Embryonic facial prominence (tissue), 1 donor: ENCODE measurements at regions not wholly inside any gene's neighbourhood (a gene's known extent, or its start where the extent isn't known, plus 50 kb on each side); places are given as distances from the start of the nearest gene placed in this dataset.
"Not testable (repeated sequence)": the region's sequence is repeated elsewhere in the genome, so short reads cannot be mapped to it uniquely, and the experiment has no call there.

Source experiments
- DNase-seq: peaks from one replicate; pipeline ENCODE4 v3.0.0-alpha.2; 2016; ENCODE audit errors: extremely low spot score

- no peak for DNase-seq
Observed at GRCh38 chr1:199042193-199042592, 403.4 kb downstream of the PTPRC start.

- no peak for DNase-seq
Observed at GRCh38 chr1:199044191-199044590, 405.4 kb downstream of the PTPRC start.

- DNase-seq = no peak
Observed at GRCh38 chr1:199046618-199047017, 407.8 kb downstream of the PTPRC start.

GRCh38 chr1:199054694-199055093 is 415.9 kb downstream of the PTPRC start:
- no peak for DNase-seq

- no peak for DNase-seq
Observed at GRCh38 chr1:199057322-199057721, 418.5 kb downstream of the PTPRC start.

GRCh38 chr1:199058281-199058680 is 419.4 kb downstream of the PTPRC start:
- DNase-seq = no peak

GRCh38 chr1:199064971-199065370 is 426.1 kb downstream of the PTPRC start:
- DNase-seq = no peak

GRCh38 chr1:199067483-199067882 is 428.6 kb downstream of the PTPRC start:
- no peak for DNase-seq

GRCh38 chr1:199071080-199071479 is 432.2 kb downstream of the PTPRC start:
- no peak for DNase-seq

- DNase-seq = no peak
Observed at GRCh38 chr1:199073166-199073565, 434.3 kb downstream of the PTPRC start.

- DNase-seq = no peak
Observed at GRCh38 chr1:199075792-199076191, 437.0 kb downstream of the PTPRC start.

GRCh38 chr1:199079994-199080393 is 441.2 kb downstream of the PTPRC start:
- DNase-seq = no peak

GRCh38 chr1:199081739-199082138 is 442.9 kb downstream of the PTPRC start:
- no peak for DNase-seq

GRCh38 chr1:199082778-199083389 is 444.0 kb downstream of the PTPRC start:
- no peak for DNase-seq

- DNase-seq = no peak
Observed at GRCh38 chr1:199083680-199084079, 444.8 kb downstream of the PTPRC start.

GRCh38 chr1:199084293-199084692 is 445.5 kb downstream of the PTPRC start:
- no peak for DNase-seq

GRCh38 chr1:199085903-199086302 is 447.1 kb downstream of the PTPRC start:
- no peak for DNase-seq

- DNase-seq = no peak
Observed at GRCh38 chr1:199087144-199087543, 448.3 kb downstream of the PTPRC start.

- DNase-seq = no peak
Observed at GRCh38 chr1:199089393-199090122, 450.7 kb downstream of the PTPRC start.

- DNase-seq = not testable (repeated sequence)
Observed at GRCh38 chr1:199095628-199096027, 456.8 kb downstream of the PTPRC start.

- no peak for DNase-seq
Observed at GRCh38 chr1:199096591-199096990, 457.8 kb downstream of the PTPRC start.

- no peak for DNase-seq
Observed at GRCh38 chr1:199098468-199098867, 459.6 kb downstream of the PTPRC start.

GRCh38 chr1:199101139-199101538 is 462.3 kb downstream of the PTPRC start:
- DNase-seq = no peak

GRCh38 chr1:199101635-199102034 is 462.8 kb downstream of the PTPRC start:
- DNase-seq = no peak
